H1 (cell line): ENCODE measurements at regions not wholly inside any gene's neighbourhood (a gene's known extent, or its start where the extent isn't known, plus 50 kb on each side); places are given as distances from the start of the nearest gene placed in this dataset.

Source experiments
- CTCF ChIA-PET: fragments of 300-600 bp; sonication (Branson Sonifier 250); formaldehyde crosslinking; loops from one replicate; lab custom pipeline; 2021; ENCODE audit not compliant: partially characterized antibody; lab: Charles Lee
- POLR2A ChIA-PET: fragments of 300-600 bp; sonication (Branson Sonifier 250); formaldehyde crosslinking; loops from one replicate; lab custom pipeline; 2021; ENCODE audit warnings: inconsistent platforms; ENCODE audit not compliant: partially characterized antibody; lab: Charles Lee
- DNase-seq, 2 experiments: peaks; one replicate each; pipeline versions ENCODE4 v3.0.0 to v3.0.0-alpha.2; 2010 to 2022; ENCODE audit warnings: low spot score in 2 of 2, low read depth in 1 of 2, mixed read lengths in 1 of 2
- FAIRE-seq: peaks from 2 replicates; lab custom pipeline; 2011; peaks lifted over from hg19 to GRCh38; lab: Jason Lieb, UNC
- H2AFZ ChIP-seq: 2 replicates; pipeline ENCODE4 v1.8.1; 2012; ENCODE audit warnings: low read length, inconsistent platforms
- H2AK5ac ChIP-seq: 2 replicates; pipeline ENCODE4 v1.6.1; 2013; ENCODE audit warnings: low read depth, low read length
- H2BK120ac ChIP-seq: replicated peaks from 2 replicates; pipeline ENCODE3; 2013; ENCODE audit warnings: low read depth, low read length, inconsistent platforms
- H2BK12ac ChIP-seq: 2 replicates; pipeline ENCODE4 v1.6.1; 2013; ENCODE audit warnings: low read depth, low read length
- H2BK15ac ChIP-seq: 2 replicates; pipeline ENCODE4 v1.6.1; 2013; ENCODE audit warnings: low read length
- H2BK20ac ChIP-seq: 2 replicates; pipeline ENCODE4 v1.6.1; 2013; ENCODE audit warnings: low read length
- H2BK5ac ChIP-seq: 2 replicates; pipeline ENCODE4 v1.6.1; 2013; ENCODE audit warnings: low read depth, low read length
- H3K14ac ChIP-seq: 2 replicates; pipeline ENCODE4 v1.6.1; 2013; ENCODE audit warnings: inconsistent platforms; ENCODE audit not compliant: insufficient read length
- H3K18ac ChIP-seq: 2 replicates; pipeline ENCODE4 v1.6.1; 2013; ENCODE audit warnings: low read length; ENCODE audit errors: extremely low read depth
- H3K23ac ChIP-seq: 2 replicates; pipeline ENCODE4 v1.6.1; 2013; ENCODE audit warnings: inconsistent platforms; ENCODE audit not compliant: insufficient read length
- H3K23me2 ChIP-seq: 2 replicates; pipeline ENCODE4 v1.6.1; 2013; ENCODE audit warnings: low read depth, low read length
- H3K27ac ChIP-seq: 2 replicates; pipeline ENCODE4 v1.6.1; 2011; ENCODE audit warnings: low read depth, low read length, inconsistent platforms
- H3K27me3 ChIP-seq, 4 experiments: replicated peaks in 1 of 4; 1 replicate in 1 of 4; 2 replicates in 3 of 4; pipeline versions ENCODE4 v1.6.1 to v1.8.1; 2011 to 2013; ENCODE audit warnings: low read length in 3 of 4, mild to moderate bottlenecking in 3 of 4, inconsistent platforms in 2 of 4, mixed read lengths in 2 of 4, moderate library complexity in 1 of 4; ENCODE audit not compliant: control insufficient read depth in 3 of 4, insufficient read depth in 3 of 4; ENCODE audit errors: extremely low read depth in 1 of 4
- H3K36me3 ChIP-seq, 4 experiments: 2 replicates each; pipeline versions ENCODE4 v1.6.1 to v1.8.1; 2011 to 2013; ENCODE audit warnings: mild to moderate bottlenecking in 4 of 4, low read length in 3 of 4, moderate library complexity in 2 of 4, control low read depth in 1 of 4, inconsistent platforms in 1 of 4; ENCODE audit not compliant: insufficient read depth in 4 of 4, control insufficient read depth in 2 of 4
- H3K4ac ChIP-seq: replicated peaks from 2 replicates; pipeline ENCODE3; 2013; ENCODE audit warnings: low read length, low read depth, mixed read lengths, inconsistent platforms; ENCODE audit not compliant: insufficient read length
- H3K4me1 ChIP-seq, 4 experiments: replicated peaks in 1 of 4; 1 replicate in 1 of 4; 2 replicates in 3 of 4; pipeline versions ENCODE4 v1.6.1 to v1.8.1; 2011 to 2013; ENCODE audit warnings: low read length in 3 of 4, inconsistent platforms in 2 of 4, mixed read lengths in 1 of 4; ENCODE audit not compliant: insufficient read depth in 4 of 4, control insufficient read depth in 3 of 4
- H3K4me2 ChIP-seq, 2 experiments: 2 replicates each; pipeline versions ENCODE4 v1.6.1 to v1.8.1; 2011 to 2013; ENCODE audit warnings: low read depth in 2 of 2, low read length in 2 of 2, control low read depth in 1 of 2, inconsistent platforms in 1 of 2, mild to moderate bottlenecking in 1 of 2; ENCODE audit not compliant: insufficient read depth in 1 of 2
- H3K4me3 ChIP-seq, 4 experiments: fragments of 200-600, 300-600 bp in 1 of 4; sonication (generic), shearing (Covaris generic), sonication (Bioruptor Twin) in 1 of 4; 2 replicates each; pipeline versions ENCODE4 v1.5.1 to v1.8.1; 2011 to 2016; ENCODE audit warnings: low read length in 4 of 4, low read depth in 3 of 4, control low read depth in 2 of 4, inconsistent platforms in 2 of 4, mild to moderate bottlenecking in 2 of 4, mixed read lengths in 1 of 4, moderate library complexity in 1 of 4; ENCODE audit not compliant: insufficient read depth in 2 of 4; ENCODE audit errors: extremely low read depth in 1 of 4
- H3K56ac ChIP-seq: replicated peaks from 2 replicates; pipeline ENCODE3; 2013; ENCODE audit warnings: low read depth, mild to moderate bottlenecking, mixed read lengths, low read length, inconsistent platforms; ENCODE audit not compliant: insufficient read length
- H3K79me1 ChIP-seq: 2 replicates; pipeline ENCODE4 v1.6.1; 2013; ENCODE audit warnings: low read depth, low read length, control low read depth
- H3K79me2 ChIP-seq, 2 experiments: 2 replicates each; pipeline versions ENCODE4 v1.6.1 to v1.8.1; 2012 to 2013; ENCODE audit warnings: low read length in 2 of 2, mild to moderate bottlenecking in 2 of 2, inconsistent platforms in 1 of 2; ENCODE audit not compliant: insufficient read depth in 2 of 2, control insufficient read depth in 1 of 2
- H3K9ac ChIP-seq, 4 experiments: replicated peaks in 1 of 4; 1 replicate in 1 of 4; 2 replicates in 3 of 4; pipeline versions ENCODE4 v1.6.1 to v1.8.1; 2011 to 2013; ENCODE audit warnings: low read depth in 3 of 4, low read length in 3 of 4, control low read depth in 2 of 4, mild to moderate bottlenecking in 2 of 4, moderate library complexity in 2 of 4, inconsistent platforms in 1 of 4; ENCODE audit errors: extremely low read depth in 1 of 4
- H3K9me3 ChIP-seq, 2 experiments: 2 replicates each; pipeline versions ENCODE4 v1.6.1 to v1.8.1; 2012 to 2013; ENCODE audit warnings: mild to moderate bottlenecking in 2 of 2, moderate library complexity in 2 of 2, control low read depth in 1 of 2, inconsistent platforms in 1 of 2, low read depth in 1 of 2, low read length in 1 of 2, mixed read lengths in 1 of 2; ENCODE audit not compliant: insufficient read depth in 2 of 2
- H4K20me1 ChIP-seq, 2 experiments: replicated peaks in 1 of 2; 2 replicates each; pipeline versions ENCODE3 to v1.8.1; 2011 to 2013; ENCODE audit warnings: inconsistent platforms in 2 of 2, low read length in 2 of 2, mild to moderate bottlenecking in 1 of 2; ENCODE audit not compliant: insufficient read depth in 2 of 2, control insufficient read depth in 1 of 2
- H4K5ac ChIP-seq: 2 replicates; pipeline ENCODE4 v1.6.1; 2013; ENCODE audit warnings: low read length, low read depth, mixed read lengths, inconsistent platforms; ENCODE audit not compliant: insufficient read length
- H4K8ac ChIP-seq: 2 replicates; pipeline ENCODE4 v1.8.0; 2013; ENCODE audit warnings: mild to moderate bottlenecking, moderate library complexity, low read length, inconsistent platforms; ENCODE audit not compliant: insufficient read depth; ENCODE audit errors: extremely low read depth
- H4K91ac ChIP-seq: replicated peaks from 2 replicates; pipeline ENCODE3; 2013; ENCODE audit warnings: low read length, mixed read lengths, inconsistent platforms; ENCODE audit not compliant: insufficient read length
- BACH1 ChIP-seq: IDR thresholded peaks from 2 replicates; pipeline ENCODE4 v1.6.1; 2012; ENCODE audit warnings: low read length, improper control_type of control experiment
- BCL11A ChIP-seq, 2 experiments: IDR thresholded peaks; one replicate each; pipeline ENCODE4 v1.6.1; 2011; ENCODE audit warnings: low read depth in 2 of 2, low read length in 2 of 2, mild to moderate bottlenecking in 2 of 2
- CBX8 ChIP-seq: fragments of 300-800, 300-1000 bp; sonication (generic); IDR thresholded peaks from 2 replicates; pipeline ENCODE4 v1.7.1; 2016; ENCODE audit warnings: low read depth, low read length, borderline replicate concordance
- CREB1 ChIP-seq: IDR thresholded peaks from 2 replicates; pipeline ENCODE4 v1.6.1; 2012; ENCODE audit warnings: inconsistent platforms
- CTBP2 ChIP-seq: IDR thresholded peaks from 2 replicates; pipeline ENCODE4 v1.7.0; 2011; ENCODE audit warnings: borderline replicate concordance, mild to moderate bottlenecking, moderate library complexity, mixed read lengths, low read length; ENCODE audit not compliant: insufficient read depth, insufficient read length
- EP300 ChIP-seq, 2 experiments: IDR thresholded peaks; 1 replicate in 1 of 2; 2 replicates in 1 of 2; pipeline ENCODE4 v1.6.1; 2011 to 2012; ENCODE audit warnings: low read depth in 2 of 2, low read length in 2 of 2, mild to moderate bottlenecking in 2 of 2, borderline replicate concordance in 1 of 2, inconsistent platforms in 1 of 2, moderate library complexity in 1 of 2
- RNF2 ChIP-seq: fragments of 200-900, 300-1000 bp; sonication (generic); IDR thresholded peaks from 2 replicates; pipeline ENCODE4 v1.7.1; 2016; ENCODE audit warnings: borderline replicate concordance, low read depth, mild to moderate bottlenecking, antibody characterized with exemption, low read length; ENCODE audit not compliant: poor library complexity, severe bottlenecking; ENCODE audit errors: missing control alignments
- RXRA ChIP-seq: IDR thresholded peaks from 2 replicates; pipeline ENCODE4 v1.6.1; 2011; ENCODE audit warnings: low read depth, mild to moderate bottlenecking, low read length, moderate library complexity; ENCODE audit not compliant: insufficient read depth
- SAP30 ChIP-seq: fragments of 300-600 bp; sonication (generic); IDR thresholded peaks from 2 replicates; pipeline ENCODE4 v1.7.1; 2012; ENCODE audit warnings: low read length, moderate library complexity, mild to moderate bottlenecking, inconsistent platforms; ENCODE audit not compliant: insufficient read depth, insufficient replicate concordance
- SIN3A ChIP-seq, 2 experiments: IDR thresholded peaks in 1 of 2; conservative IDR thresholded peaks in 1 of 2; 2 replicates each; pipeline ENCODE4 v1.6.1; 2011 to 2012; ENCODE audit warnings: low read length in 2 of 2, improper control_type of control experiment in 1 of 2, low read depth in 1 of 2, mild to moderate bottlenecking in 1 of 2
- TCF12 ChIP-seq: IDR thresholded peaks from 2 replicates; pipeline ENCODE4 v1.6.1; 2011; ENCODE audit warnings: low read depth, mild to moderate bottlenecking, low read length
- WGBS, 2 experiments: shearing (Covaris generic) in 1 of 2; methylation state at CpG; one replicate each; pipeline versions ENCODE4 v1.1.6 to v1.1.7; 2013 to 2015; ENCODE audit warnings: low lambda C conversion rate in 2 of 2, mixed read lengths in 2 of 2, inconsistent platforms in 1 of 2, low coverage in 1 of 2, missing lambda C conversion rate in 1 of 2; ENCODE audit not compliant: insufficient replicate concordance in 2 of 2, insufficient coverage in 1 of 2, insufficient read length in 1 of 2; ENCODE audit errors: extremely low coverage in 1 of 2, missing lambda C conversion rate in 1 of 2; 5-methylcytosine and 5-hydroxymethylcytosine counted together

- WGBS, 2 experiments, result 76% methylated on average over 2 of the region's 2 CpGs; no CpG with 5 or more reads in 1 of the 2 experiments
- no peak for DNase-seq
- Histone ChIP-seq H3K79me2 (no peaks in the 10 kb centered on the region), H3K4me3 (no peak overlapping the region), H2BK120ac (no peak overlapping the region), H3K9ac (no peak overlapping the region), H3K18ac (no peak overlapping the region), H3K56ac (no peak overlapping the region), H3K9me3 (no peaks in the 10 kb centered on the region), H3K4me2 (no peak overlapping the region), H3K14ac (no peak overlapping the region), H2BK20ac (no peak overlapping the region), H3K27ac (no peak overlapping the region), H2BK12ac (no peak overlapping the region), H3K27me3 (no peaks in the 10 kb centered on the region), H3K79me1 (no peaks in the 10 kb centered on the region), H3K36me3 (no peaks in the 10 kb centered on the region), H4K5ac (no peak overlapping the region), H3K23me2 (no peaks in the 10 kb centered on the region), H4K91ac (no peak overlapping the region), H4K20me1 (no peaks in the 10 kb centered on the region), H3K4me1 (no peaks in the 10 kb centered on the region), H3K4ac (no peak overlapping the region), H2BK15ac (no peak overlapping the region), H2AK5ac (no peak overlapping the region), H3K23ac (no peak overlapping the region), H2AFZ (no peak overlapping the region), H4K8ac (no peak overlapping the region), H2BK5ac (no peak overlapping the region)
- FAIRE-seq, result no peak
- no peak for TF ChIP-seq EP300 (IDR thresholded peaks at IDR 0.05; ENCODE audit: borderline replicate concordance in 1 of 2, low read depth in 2 of 2, low read length in 2 of 2)
- no peak for TF ChIP-seq TCF12
- TF ChIP-seq CTBP2, result no peak
- TF ChIP-seq CBX8, result no peak
- no peak for TF ChIP-seq RNF2
- no peak for TF ChIP-seq SAP30
- no peak for TF ChIP-seq CREB1
- no peak for TF ChIP-seq SIN3A (conservative IDR thresholded peaks at IDR 0.05 in 1 of 2, IDR thresholded peaks at IDR 0.05 in 1 of 2; ENCODE audit: low read depth in 1 of 2, low read length in 2 of 2)
- TF ChIP-seq BCL11A (IDR thresholded peaks at IDR 0.05; ENCODE audit: low read depth in 2 of 2, low read length in 2 of 2), result no peak
- no peak for TF ChIP-seq BACH1
- no peak for TF ChIP-seq RXRA
- ChIA-PET CTCF (no interaction called here), POLR2A (no interaction called here)
These were observed 253.7 kb downstream of the TTC6 start for GRCh38 chr14:37848985-37849621.
